Caki2 (cell line): ENCODE measurements at regions not wholly inside any gene's neighbourhood (a gene's known extent, or its start where the extent isn't known, plus 50 kb on each side); places are given as distances from the start of the nearest gene placed in this dataset.
A peak's percentile ranks its signal among the peaks of the same experiment; 100 is the strongest.
"Not testable (repeated sequence)": the region's sequence is repeated elsewhere in the genome, so short reads cannot be mapped to it uniquely, and the experiment has no call there.

Source experiments
- DNase-seq: peaks from one replicate; pipeline ENCODE4 v3.0.0-alpha.2; 2015; ENCODE audit warnings: low read depth
- in situ Hi-C: cut with HindIII; loops from 2 replicates; pipeline ENCODE4 v1.10.0; 2016; ENCODE audit warnings: low sequenced_read_pairs, low pct_unique_long_range_greater_than_20kb, mixed read lengths

DNA sequence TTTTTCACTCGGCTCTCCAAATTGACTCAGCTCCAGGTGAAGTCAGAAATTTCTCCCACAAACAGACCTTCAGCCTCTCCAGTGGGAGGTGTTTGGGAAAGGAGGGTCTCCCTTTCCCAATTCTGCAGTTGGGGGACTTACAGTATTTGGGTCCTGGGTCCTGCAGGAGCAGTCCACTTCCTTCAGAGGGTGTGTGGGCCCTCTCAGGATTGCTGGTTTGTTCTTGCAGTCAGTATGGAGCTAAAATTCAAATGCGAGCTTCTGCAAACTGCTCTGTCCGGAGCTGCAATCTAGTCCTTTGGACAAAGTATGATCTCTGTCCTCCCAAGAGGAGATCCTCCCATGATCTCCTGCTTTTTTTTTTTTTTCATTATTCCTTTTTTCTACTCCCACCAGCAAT lies 87.9 kb upstream of the MSTN start:
- in situ Hi-C loops, result no loop called here
- no peak for DNase-seq

DNA sequence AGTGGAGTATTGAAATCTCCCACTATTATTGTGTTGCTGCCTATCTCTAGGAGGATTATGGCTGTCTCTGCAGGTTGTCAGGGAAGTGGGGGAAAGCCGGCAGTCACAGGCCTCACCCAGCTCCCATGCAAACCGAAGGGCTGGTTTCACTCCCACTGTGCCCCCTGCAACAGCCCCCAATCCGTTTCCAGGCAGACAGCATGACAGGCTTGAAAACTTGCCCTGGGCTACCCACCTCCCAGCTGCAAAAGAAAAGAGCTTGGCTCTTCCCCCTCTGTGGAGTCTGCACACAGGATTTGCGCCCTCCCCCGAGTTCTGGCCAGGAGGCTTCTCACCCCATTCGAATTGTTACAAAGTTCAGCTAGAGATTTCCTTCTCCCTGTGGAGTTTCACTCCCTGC lies 87.4 kb upstream of the MSTN start:
- in situ Hi-C loops, result no loop called here
- DNase-seq, result no peak

DNA sequence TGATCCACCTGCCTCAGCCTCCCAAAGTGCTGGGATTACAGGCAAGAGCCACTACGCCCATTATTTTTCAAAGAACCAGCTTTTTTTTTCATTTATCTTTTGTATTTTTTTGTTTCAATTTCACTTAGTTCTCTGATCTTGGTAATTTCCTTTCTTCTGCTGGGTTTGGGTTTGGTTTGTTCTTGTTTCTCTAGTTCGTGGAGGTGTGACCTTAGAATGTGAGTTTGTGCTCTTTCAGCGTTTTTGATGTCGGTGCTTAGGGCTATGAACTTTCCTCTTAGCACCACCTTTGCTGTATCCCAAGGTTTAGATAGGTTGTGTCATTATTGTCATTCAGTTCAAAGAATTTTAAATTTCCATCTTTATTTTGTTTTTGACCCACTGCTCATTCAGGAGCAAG lies 86.7 kb upstream of the MSTN start:
- no peak for DNase-seq
- in situ Hi-C loops, result no loop called here

DNA sequence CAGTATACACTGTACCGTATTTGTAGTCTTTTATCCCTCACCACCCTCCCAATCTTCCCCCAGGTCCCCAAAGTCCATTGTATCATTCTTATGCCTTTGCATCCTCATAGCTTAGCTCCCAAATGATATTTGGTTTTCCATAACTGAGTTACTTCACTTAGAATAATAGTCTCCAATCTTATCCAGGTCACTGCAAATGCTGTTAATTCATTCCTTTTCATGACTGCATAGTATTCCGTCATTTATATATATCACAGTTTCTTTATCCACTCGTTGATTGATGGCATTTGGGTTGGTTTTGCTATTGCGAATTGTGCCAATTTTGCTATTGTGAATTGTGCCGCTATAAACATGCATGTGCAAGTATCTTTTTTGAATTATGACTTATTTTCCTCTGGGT lies 83.6 kb upstream of the MSTN start:
- in situ Hi-C loops, DNase-seq: not testable (repeated sequence)

DNA sequence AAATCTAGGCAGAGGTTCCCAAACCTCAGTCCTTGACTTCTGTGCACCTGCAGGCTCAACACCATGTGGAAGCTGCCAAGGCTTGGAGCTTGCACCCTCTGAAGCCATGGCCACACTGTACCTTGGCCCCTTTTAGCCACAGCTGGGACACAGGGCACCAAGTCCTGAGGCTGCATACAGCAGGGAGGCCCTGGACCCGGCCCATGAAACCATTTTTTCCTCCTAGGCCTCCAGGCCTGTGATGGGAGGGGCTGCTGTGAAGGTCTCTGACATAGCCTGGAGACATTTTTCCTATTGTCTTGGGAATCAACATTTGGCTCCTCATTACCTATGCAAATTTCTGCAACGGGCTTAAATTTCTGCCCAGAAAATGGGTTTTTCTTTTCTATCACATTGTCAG lies 77.9 kb upstream of the MSTN start:
- in situ Hi-C loops, DNase-seq: not testable (repeated sequence)

DNA sequence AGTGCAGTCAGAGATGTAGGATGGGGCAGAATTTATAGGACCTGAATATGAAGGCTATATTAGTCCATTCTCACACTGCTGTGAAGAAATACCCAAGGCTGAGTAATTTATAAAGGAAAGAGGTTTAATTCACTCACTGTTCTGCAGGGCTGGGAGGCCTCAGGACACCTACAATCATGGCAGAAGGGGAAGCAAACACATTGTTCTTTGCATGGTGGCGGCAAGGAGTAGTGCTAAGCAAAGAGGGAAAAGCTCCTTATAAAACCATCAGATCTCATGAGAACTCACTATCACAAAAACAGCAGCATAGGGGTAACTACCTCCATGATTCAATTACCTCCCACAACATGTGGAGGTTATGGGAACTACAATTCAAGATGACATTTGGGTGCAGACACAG lies 76.8 kb upstream of the MSTN start:
- in situ Hi-C loops, result no loop called here
- DNase-seq, result no peak

DNA sequence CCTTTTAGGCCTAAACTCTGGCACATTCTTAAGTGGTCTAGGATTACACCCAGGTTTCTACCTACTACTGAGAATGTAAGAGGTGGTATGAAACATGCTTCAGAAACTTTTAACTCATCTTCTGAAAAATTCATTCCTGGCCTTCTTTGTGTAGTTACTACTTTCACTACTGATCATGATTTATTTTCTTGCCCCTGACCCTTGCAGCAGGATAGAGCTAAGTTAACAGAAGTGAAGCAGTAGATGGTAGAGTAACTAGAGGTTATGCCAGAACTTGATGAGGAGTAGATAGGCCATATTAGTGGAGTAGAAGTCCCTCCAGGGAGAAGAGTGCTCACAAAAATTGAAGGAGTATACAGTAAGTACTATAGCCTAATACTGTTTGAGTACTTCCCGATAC lies 75.5 kb upstream of the MSTN start:
- in situ Hi-C loops, result no loop called here
- no peak for DNase-seq

DNA sequence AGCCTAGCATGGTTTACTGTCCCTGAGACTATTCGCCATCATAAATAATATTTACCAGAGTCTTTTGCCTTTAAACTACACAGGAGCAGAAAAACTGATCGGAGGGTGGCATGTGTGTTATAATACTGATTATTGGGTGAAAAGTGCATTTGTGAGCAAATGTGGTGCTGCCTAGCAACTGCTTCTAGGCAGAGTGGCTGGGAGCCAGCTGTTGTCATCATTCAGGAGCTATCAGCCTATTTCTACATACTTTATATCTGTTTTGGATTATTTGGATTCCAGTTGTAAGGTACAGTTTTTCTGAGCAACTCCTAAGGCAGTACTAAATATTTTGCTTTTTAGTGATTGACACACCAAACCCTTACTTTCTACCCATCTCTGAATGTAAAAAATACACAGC lies 75.0 kb upstream of the MSTN start:
- no peak for DNase-seq
- in situ Hi-C loops, result no loop called here

DNA sequence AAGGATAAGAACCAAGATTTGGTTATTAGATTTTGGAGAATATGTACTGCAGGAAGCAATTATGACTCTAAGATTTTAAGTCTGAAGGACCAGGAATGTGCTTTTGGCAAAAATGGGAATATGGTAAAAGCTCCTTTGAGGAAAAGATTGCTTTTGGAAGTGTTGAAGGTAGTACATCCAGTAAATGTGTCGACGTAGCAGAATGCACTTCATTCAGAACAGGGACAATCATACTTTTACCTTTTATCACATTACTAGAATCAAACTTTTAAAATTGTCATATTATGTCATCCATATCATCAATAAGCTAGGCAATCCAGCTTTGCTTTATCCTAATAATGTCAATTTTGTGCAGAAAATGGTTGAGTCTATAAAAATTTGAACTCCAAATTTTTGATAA lies 74.3 kb upstream of the MSTN start:
- in situ Hi-C loops, result no loop called here
- no peak for DNase-seq

DNA sequence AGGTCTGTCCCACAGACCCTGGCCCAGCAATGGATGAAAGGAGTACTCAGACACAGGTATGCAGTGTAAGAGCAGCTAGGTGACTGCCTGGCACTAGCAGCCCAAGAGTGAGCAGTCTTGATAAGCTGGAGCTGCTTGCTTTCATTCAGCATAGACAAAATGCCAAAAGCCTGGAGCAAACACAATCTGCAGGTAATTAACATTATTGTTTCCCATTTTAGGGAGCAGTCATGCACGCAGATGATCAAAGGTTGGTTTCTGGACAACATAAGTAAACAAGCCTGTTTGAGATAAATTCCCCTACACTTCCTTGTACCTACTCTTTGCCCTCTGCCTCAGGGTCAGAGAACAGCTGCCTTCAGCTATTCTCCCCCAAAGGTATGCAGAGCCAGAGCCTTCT lies 73.7 kb upstream of the MSTN start:
- peak; percentile 5 for DNase-seq
- in situ Hi-C loops, result no loop called here

DNA sequence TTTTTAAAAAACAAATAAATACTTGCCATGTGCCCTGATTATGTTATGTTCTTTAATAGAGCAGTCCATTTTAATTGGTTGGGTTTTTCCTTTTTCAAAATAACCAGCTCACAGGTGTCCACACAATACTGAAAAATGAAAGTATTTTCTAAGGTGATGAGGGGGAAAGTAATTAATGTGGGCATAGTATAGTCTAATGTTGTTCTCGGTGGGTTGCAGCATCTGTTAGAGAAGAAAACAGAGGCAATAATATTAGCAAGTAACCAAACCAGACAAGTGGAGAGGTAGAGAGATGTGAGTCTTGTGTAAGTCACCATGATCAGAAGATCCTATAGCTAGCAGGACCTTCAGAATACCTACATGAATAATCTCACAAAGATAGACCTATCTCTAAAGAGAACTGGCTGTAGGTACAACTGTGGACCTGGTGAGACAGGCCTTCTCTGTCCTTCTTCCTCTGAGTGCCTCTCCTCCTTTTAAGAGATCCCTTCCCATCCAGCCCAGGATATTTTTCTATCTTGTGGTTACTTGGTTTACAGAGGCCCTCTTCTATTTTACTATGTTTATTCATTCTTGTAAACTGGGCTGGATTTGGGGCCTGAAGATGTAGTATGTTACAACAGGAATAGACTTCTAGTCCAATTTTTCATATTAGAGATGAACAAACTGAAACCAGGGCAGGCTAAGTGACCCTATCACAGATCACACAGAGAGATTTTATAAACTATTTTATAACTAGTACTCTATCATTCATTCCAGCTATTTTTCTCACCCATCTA lies 67.1 kb upstream of the MSTN start:
- DNase-seq, result no peak

DNA sequence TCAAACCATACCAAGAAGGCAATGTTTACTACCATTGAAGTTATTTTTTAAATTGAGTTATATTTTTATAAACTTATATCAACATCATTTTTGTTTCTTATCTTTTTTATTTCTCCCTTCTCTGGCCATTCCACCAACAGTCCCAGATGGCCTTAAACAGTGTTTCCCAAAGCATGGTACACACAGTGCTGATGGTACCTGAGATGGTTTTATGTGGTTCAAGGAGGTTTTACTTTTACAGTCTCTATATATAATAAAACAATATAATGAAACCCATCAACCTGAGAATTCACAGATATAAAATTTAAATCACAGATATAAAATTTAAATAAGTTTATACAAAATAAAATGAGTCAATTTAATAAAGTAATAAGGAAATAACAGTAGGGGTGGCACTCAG lies 65.1 kb upstream of the MSTN start:
- DNase-seq, result no peak

More for the DNA sequence above, 67.1 kb upstream of the MSTN start:
- in situ Hi-C loops, result no loop called here

DNA sequence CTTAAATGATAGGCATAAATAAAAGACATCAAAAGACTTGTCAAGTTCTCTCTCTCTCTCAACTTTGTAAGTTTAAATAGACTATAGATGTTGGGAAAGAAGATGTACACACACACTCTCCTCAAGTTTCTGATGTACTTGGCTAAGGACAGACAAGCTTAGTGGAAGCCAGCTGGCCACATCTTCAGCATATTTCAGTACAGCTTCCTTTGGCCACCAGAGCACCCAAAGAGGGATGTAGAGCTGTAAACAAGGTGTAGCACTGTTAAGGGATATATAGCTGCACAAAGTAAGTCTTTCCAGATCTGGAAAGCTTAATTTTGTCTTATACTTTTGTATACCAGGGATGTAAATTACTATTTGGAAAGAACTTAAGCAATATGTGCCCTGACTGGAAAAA lies 64.3 kb upstream of the MSTN start:
- no peak for DNase-seq
- in situ Hi-C loops, result no loop called here

More for the DNA sequence above, 65.1 kb upstream of the MSTN start:
- in situ Hi-C loops, result no loop called here

DNA sequence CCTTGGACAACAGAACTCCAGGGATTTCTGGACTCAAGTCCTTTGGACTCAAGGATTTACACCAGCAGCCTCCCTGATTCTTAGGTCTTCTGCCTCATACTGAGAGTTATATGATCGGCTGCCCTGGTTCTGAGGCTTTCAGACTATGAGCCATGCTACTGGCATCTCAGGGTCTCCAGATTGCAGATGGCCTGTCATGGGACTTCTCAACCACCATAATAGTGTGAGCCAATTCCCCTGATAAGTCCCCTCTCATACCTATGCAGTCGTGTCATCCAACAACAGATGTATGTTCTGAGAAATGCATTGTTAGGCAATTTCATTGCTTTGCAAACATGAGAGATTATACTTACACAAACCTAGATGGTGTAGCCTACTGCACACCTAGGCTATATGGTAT lies 61.4 kb upstream of the MSTN start:
- in situ Hi-C loops, result no loop called here
- no peak for DNase-seq

DNA sequence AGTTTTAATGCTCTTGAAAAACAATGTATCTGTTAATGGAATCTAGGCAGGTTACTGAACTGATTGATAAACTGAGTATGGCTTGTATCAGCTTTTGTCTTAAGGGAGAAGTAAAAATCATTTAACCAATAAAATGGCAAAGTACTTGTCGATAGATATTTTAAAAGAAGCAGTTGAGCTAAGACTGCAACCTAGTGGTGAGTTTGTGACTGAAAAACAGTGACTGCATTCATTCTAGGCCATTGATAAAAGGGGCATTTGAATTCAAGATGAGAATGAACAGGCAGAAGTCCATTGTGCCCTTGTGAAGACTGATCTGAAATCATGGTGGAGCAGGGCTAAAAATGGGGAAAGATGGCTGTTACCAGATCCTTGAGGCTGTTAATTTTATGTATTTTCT lies 59.4 kb upstream of the MSTN start:
- in situ Hi-C loops, result no loop called here
- DNase-seq, result peak; percentile 4

DNA sequence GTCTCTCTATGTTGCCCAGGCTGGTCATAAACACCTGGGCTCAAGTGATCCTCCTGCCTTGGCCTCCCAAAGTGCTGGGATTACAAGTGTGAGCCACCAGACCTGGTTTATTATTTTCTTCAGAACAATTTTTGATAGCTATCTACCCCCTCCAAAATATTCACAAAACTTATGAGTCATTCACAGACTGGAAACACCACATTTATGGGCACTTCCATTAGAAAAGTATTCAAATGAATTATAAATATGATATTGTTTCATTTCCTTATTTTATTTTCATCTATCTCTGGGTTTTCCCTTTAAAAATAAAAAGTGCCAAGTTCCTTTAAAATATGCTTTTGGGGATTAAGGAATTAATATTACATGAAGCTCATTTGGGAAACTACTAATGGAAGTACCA lies 58.8 kb upstream of the MSTN start:
- in situ Hi-C loops, result no loop called here
- no peak for DNase-seq

DNA sequence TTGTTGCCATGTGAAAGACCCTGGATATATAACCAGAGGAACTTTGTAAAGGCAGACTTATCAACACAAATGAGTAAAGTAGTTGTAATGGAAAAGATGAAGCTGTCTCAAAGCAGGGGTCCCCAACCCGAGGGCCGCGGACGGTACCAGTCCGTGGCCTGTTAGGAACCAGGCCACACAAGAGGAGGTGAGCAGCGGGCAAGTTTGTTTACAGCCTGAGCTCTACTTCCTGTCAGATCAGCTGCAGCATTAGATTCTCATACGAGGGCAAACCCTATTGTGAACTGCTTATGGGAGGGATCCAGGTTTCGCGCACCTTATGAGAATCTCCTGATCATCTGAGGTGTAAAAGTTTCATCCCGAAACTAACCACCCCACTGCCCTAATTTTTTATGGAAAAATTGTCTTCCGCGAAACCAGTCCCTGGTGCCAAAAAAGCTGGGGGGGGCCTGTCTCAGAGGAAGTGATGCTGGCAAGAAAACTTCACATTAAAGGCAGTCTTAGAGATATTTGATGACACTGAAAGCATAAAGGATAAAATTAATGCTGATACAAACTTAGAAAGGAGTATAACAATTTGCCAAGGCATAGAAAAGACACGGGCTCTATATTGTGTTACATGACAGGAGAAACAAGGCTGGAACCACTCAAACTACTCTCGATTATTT lies 57.5 kb upstream of the MSTN start:
- in situ Hi-C loops, result no loop called here
- DNase-seq, result no peak

DNA sequence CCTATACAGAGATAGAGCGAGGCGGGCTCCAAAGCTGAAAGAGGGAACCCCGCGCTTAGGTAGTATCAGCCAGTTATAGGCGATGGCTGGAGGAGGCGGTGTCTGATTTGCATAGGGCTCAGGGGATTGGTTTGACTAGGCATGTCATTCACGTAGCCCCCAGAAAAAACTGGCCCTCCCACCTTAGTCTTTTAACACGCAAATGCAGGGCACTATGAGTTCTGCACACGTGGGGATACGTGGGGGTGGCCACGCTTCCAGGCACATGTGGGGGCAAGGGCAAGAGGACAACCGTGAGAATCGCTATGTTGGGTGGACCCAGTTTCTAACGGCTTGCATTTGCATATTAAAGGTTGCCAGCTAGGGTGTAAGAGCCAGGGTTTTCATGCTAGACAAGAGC lies 56.7 kb upstream of the MSTN start:
- in situ Hi-C loops, result no loop called here
- DNase-seq, result no peak

DNA sequence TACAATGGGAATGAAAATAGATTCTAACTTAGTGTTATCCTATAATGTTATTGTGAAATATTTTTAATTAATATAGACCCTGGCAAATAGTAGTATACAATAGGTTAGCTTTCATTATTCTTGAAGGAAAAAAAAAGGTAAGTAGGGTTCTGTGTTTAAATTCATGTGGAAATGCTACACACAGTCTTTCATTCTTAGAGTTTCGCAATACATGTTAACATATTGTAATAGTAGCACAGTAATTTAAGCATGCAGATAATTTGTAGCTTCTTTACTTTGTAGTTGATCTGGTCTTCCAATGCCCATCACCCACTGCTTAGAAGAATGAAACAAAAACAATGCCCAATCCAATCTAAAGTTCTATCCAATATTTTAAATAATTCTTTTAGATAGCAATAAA lies 54.8 kb upstream of the MSTN start:
- in situ Hi-C loops, result no loop called here
- DNase-seq, result no peak

DNA sequence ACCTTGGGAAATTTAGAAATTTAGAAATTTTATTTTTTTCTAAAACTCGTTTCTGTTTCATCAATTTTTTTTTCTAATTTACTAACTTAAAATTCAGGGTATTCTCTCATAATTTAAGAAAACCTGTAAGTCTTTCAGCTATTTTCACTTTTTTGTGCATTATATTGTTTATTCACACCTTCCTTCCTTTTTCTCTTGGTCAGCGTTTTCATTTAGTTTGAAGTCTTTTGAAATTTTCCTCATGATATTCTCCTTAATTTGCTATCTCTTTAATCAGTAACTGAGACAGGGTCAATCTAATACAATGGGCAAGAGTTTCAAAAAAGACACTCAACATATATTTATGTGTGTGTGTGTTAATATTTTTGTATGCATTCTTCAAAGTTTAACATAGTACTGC lies 50.5 kb upstream of the MSTN start:
- in situ Hi-C loops, result no loop called here
- DNase-seq, result no peak
